SK-N-MC (cell line): ENCODE measurements at regions not wholly inside any gene's neighbourhood (a gene's known extent, or its start where the extent isn't known, plus 50 kb on each side); places are given as distances from the start of the nearest gene placed in this dataset.
"Not testable (repeated sequence)": the region's sequence is repeated elsewhere in the genome, so short reads cannot be mapped to it uniquely, and the experiment has no call there.

ENCODE experiments used
- DNase-seq: peaks from one replicate; pipeline ENCODE4 v3.0.0-alpha.2; 2011; ENCODE audit warnings: low read depth, low spot score
- H3K27ac ChIP-seq: fragments of 200-600 bp; sonication (generic); 2 replicates; pipeline ENCODE4 v1.5.1; 2016; ENCODE audit warnings: mixed run types
- H3K36me3 ChIP-seq: fragments of 200-600 bp; sonication (generic); 2 replicates; pipeline ENCODE4 v1.6.1; 2017; ENCODE audit warnings: antibody characterized with exemption, low read length, mixed read lengths; ENCODE audit not compliant: insufficient read depth
- H3K4me3 ChIP-seq: fragments of 200-600 bp; sonication (generic); 2 replicates; pipeline ENCODE4 v1.5.1; 2016
- H3K9ac ChIP-seq: fragments of 200-600 bp; sonication (generic); 2 replicates; pipeline ENCODE4 v1.8.0; 2017; ENCODE audit warnings: mixed run types, mixed read lengths; ENCODE audit not compliant: insufficient read length
- H3K9me3 ChIP-seq: fragments of 200-600 bp; sonication (generic); 2 replicates; pipeline ENCODE4 v1.6.1; 2017; ENCODE audit warnings: low read depth, mild to moderate bottlenecking, antibody characterized with exemption, low read length, moderate library complexity, mixed read lengths
- EZH2 ChIP-seq: fragments of 200-600 bp; sonication (generic); IDR thresholded peaks from one replicate; pipeline ENCODE4 v1.6.1; 2017; ENCODE audit warnings: antibody characterized with exemption
- FOXP2 ChIP-seq: optimal IDR thresholded peaks from 2 replicates; pipeline ENCODE3; 2011; ENCODE audit warnings: mild to moderate bottlenecking, moderate library complexity; ENCODE audit not compliant: insufficient read depth; ENCODE audit errors: extremely low read length, control extremely low read depth
- POLR2AphosphoS5 ChIP-seq: IDR thresholded peaks from 2 replicates; pipeline ENCODE4 v1.6.1; 2012; ENCODE audit warnings: mild to moderate bottlenecking, low read depth, low read length, borderline replicate concordance

DNA sequence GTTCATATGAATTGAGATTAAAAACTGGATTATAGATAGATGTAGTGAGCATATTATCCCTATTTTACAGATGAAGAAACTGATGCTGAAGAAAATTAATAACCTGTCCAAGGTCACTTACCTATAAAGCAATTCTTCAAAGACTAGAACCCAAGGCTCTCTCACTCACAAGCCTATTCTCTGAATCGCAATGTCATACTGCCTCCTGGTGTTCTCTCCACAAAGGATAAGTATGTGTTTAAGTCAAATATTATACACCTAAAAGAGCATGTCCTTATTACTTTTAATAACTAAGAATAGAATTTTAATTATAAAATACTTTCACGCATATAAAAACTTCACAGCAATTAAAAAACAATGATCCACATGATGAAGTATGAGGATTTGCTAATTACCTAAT is 721.3 kb upstream of the USP15 start:
- TF ChIP-seq FOXP2 (no peak), EZH2 (no peak), POLR2AphosphoS5 (no peak)
- no peak for DNase-seq
- Histone ChIP-seq H3K9me3 (no peaks in the 10 kb centered on the region), H3K4me3 (no peak overlapping the region), H3K27ac (no peak overlapping the region), H3K36me3 (no peaks in the 10 kb centered on the region), H3K9ac (no peak overlapping the region)

DNA sequence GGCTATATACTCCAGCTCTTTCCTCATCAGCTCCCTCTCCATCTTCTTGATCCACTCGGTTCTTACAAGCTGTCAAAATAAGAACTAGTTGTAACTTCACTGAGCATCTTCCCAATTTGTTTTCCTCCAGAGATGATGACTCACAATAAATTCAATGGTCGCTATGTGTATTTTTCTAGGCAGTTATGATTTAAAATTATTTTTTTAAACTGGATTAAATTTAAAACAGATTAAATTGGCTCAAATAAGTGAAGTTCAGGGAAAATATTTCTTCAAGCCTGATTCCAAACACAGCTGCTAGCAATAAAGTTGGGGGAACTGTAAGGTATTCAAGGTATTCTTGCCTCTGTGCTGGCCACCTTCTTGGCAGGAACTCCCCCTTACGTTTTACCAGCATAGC is 717.7 kb upstream of the USP15 start:
- Histone ChIP-seq H3K27ac (no peak overlapping the region), H3K9ac (no peak overlapping the region), H3K36me3 (no peaks in the 10 kb centered on the region), H3K9me3 (no peaks in the 10 kb centered on the region), H3K4me3 (no peak overlapping the region)
- no peak for DNase-seq
- TF ChIP-seq FOXP2 (no peak), EZH2 (no peak), POLR2AphosphoS5 (no peak)

DNA sequence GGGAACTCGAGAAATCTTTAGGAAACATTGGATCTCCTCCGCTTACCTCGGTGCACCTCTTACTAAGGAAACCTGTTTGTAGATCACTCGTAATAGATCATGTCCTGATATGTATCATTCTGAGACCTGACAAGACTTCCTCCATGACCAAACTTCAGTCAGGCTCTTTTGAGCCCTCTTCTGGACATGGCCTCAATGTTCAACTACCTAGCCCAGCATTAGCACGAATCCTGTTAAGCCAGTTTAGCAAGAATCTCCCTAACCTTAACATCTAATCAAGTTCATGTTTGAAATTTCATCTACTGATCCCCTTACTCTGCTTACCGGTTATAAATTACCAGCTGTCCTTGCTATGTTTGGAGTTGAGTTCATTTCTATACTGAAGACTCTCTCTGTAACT is 713.9 kb upstream of the USP15 start:
- TF ChIP-seq EZH2: no peak
- no peak for TF ChIP-seq POLR2AphosphoS5
- no peak for TF ChIP-seq FOXP2
- Histone ChIP-seq H3K27ac (no peak overlapping the region), H3K36me3 (no peaks in the 10 kb centered on the region), H3K4me3 (no peak overlapping the region), H3K9me3 (no peaks in the 10 kb centered on the region), H3K9ac (no peak overlapping the region)
- DNase-seq: no peak

DNA sequence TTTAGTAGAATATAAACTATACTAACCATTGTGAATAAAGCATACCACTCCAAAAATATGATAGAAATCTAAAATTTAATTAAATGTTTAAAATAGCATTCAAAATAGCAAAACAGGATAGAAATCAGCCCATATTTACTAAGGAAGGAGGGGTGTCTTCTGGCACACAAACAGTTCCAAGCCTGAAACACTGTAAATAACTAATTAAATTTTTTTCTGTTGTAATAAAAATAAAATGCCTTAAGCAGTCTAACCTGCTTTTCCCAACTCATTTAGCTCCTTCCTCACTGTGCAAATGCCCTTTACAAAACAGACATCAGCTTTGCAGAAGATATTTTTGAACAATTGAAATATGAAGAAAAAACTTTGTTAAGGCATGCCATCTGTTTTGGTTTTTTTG is 707.1 kb upstream of the USP15 start:
- TF ChIP-seq FOXP2 (no peak), EZH2 (no peak), POLR2AphosphoS5 (no peak)
- no peak for DNase-seq
- H3K9me3 ChIP-seq: no peaks in the 10 kb centered on the region
- H3K27ac ChIP-seq: no peak overlapping the region
- H3K36me3 ChIP-seq: no peaks in the 10 kb centered on the region
- no peak overlapping the region for H3K4me3 ChIP-seq
- H3K9ac ChIP-seq: no peak overlapping the region

DNA sequence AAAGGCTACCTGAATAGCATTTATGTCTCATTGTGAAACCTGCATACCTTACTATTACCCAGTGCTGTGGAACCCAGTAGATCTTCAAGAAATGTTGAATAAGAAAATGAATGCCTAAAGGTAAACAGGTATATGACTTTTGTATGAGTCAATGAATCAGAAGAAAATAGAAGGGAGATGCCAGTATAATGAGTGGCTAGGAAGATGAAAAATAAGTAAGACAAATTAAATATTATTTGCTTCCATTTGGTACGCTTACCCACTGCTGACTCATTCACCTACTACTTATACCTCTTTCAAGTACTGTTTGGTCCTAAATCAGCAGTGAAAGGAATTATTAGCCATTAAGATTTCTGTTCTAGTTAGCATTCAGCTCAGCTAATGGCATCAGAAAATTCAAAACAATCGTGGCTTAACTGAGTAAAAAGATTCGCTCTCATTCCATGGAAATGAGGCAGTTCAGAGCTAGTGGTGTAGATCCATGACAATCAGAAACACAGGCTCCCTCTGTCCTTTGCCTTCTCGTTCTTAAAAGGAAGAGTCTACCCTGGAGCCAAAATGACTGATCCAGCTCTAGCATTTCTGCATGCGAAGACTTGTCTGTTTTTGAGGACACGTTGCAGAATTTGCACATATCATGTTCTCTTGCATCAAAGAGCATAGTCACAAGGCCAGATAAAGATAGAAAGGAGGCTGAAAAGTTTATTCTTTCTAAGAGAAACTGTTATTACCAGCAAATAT is 705.8 kb upstream of the USP15 start:
- Histone ChIP-seq H3K9ac (no peak overlapping the region), H3K36me3 (no peaks in the 10 kb centered on the region), H3K27ac (no peak overlapping the region), H3K9me3 (no peaks in the 10 kb centered on the region), H3K4me3 (no peak overlapping the region)
- no peak for DNase-seq
- TF ChIP-seq EZH2 (no peak), FOXP2 (no peak), POLR2AphosphoS5 (no peak)

DNA sequence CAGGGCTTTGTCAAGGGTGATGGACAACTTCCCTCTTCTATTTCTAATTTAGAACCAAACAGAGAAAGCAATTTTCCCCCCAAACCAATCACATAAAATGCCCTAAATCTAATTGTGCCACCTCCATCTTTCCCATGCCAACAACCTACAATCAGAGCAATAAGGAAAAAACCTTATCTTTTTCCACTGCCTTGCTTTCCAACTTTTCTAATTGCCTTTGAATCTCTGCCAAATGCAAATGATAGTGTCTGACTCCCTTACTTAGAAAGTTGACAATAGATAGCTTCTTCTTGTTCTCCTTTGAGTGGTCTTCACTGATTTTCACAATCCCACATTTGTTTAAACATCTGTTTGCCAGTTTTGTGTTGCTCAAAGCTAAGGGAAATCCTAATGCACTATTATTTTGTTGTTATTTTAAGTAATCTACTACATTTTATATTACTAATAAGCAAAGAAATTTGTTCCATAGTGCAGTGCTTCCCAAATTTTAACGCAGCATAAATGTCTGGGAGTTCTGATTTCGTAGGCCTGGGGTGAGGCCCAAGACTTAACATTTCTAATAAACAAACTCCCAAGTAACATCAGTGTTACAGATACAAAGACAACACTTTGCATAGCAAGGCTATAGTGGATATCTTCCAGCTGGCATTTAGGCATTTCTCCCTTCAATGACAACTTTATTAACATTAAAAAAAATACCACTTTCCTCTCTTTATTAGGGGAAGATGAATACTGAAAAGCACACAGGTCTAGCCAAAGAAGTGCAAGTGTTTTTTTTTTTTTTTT is 696.3 kb upstream of the USP15 start:
- H3K36me3 ChIP-seq: no peaks in the 10 kb centered on the region
- no peak for TF ChIP-seq FOXP2
- TF ChIP-seq EZH2: no peak

DNA sequence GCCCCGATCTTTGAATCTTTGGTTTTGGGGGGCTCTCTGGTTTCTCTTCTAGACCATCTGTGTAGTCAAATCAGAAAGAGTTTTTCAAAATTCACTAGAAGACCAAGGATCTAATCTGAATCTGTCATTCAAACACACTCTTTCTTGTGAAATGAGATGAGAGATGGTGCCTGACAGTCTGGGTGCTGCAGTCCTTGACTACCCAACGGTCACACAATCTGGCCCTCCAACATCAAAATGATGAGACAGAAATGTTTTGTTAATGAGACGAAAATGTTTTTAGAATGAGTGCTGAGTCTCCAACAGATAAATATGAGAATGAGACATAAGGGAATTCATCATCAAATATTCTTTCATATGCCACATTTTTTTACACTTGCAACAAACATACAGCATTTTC is 695.7 kb upstream of the USP15 start:
- Histone ChIP-seq H3K9me3 (no peaks in the 10 kb centered on the region), H3K36me3 (no peaks in the 10 kb centered on the region), H3K9ac (no peak overlapping the region), H3K27ac (no peak overlapping the region), H3K4me3 (no peak overlapping the region)
- DNase-seq: no peak
- no peak for TF ChIP-seq EZH2
- TF ChIP-seq FOXP2: no peak
- TF ChIP-seq POLR2AphosphoS5: no peak

More for the DNA sequence above, 696.3 kb upstream of the USP15 start:
- DNase-seq: no peak
- Histone ChIP-seq H3K27ac (no peak overlapping the region), H3K9ac (no peak overlapping the region), H3K4me3 (no peak overlapping the region), H3K9me3 (no peaks in the 10 kb centered on the region)

DNA sequence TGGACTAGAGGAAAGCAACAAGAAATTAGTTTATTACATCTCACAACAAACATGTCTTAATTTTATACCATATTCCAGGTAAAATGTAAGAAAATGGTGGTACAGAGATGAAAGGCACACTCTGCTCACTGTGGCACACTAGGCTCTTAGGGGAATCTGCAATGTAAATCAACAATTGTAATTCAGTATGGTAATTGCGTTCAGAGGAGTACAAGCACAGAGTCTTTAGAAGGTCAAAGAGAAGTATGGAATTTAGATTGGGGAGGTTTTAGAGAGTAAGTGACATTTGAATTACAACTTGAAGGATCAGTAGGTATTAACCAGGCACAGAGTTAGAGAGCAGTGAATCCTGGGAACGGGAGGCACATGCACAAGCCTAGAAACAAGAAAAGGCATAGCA is 694.0 kb upstream of the USP15 start:
- no peak overlapping the region for H3K9ac ChIP-seq
- no peak overlapping the region for H3K4me3 ChIP-seq
- no peak overlapping the region for H3K27ac ChIP-seq
- DNase-seq: no peak
- no peak for TF ChIP-seq POLR2AphosphoS5
- no peak for TF ChIP-seq FOXP2
- TF ChIP-seq EZH2: no peak
- no peaks in the 10 kb centered on the region for H3K9me3 ChIP-seq
- H3K36me3 ChIP-seq: no peaks in the 10 kb centered on the region

DNA sequence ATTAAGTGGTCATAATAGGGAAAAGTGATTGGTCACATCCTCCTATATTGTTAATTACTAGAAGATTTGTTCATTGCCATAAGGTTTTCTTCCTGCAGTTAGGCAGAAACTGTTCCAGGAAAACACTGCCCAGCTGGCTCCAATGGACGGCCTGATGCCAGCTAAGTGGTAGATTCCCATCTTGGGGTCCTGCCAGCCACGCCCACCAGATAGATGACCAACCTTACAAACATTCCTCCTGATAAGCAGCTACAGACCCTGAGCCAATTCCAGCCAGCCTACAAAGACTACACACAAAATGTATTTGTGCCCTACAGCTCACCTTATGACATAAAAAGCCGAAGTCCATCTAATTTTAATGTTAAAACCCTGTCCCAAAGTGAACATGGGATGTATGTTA is 685.9 kb upstream of the USP15 start:
- Histone ChIP-seq H3K27ac (no peak overlapping the region), H3K36me3 (no peaks in the 10 kb centered on the region), H3K9ac (no peak overlapping the region), H3K4me3 (no peak overlapping the region), H3K9me3 (no peaks in the 10 kb centered on the region)
- DNase-seq: no peak
- TF ChIP-seq POLR2AphosphoS5 (no peak), EZH2 (no peak), FOXP2 (no peak)

DNA sequence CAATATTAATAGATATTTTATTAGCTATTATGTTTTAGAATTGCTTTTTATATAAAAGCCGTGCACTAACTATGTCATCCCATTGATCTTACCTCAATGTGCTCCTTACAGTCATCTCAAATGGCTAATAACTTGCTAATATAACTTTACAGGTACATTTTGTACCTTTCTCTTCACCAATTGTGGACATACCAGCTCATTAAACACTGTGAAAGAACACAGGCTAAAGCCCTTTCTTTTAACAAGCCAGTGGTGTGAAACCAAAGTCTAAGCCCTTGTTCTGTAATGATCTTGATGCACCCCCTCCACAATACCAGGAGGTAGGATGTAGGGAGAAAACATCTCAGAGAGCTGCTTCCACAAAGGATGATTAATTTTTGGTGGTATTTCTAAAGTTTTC is 675.3 kb upstream of the USP15 start:
- Histone ChIP-seq H3K9ac (no peak overlapping the region), H3K36me3 (no peaks in the 10 kb centered on the region), H3K9me3 (no peaks in the 10 kb centered on the region), H3K27ac (no peak overlapping the region), H3K4me3 (no peak overlapping the region)
- no peak for DNase-seq
- TF ChIP-seq EZH2 (no peak), POLR2AphosphoS5 (no peak), FOXP2 (no peak)

DNA sequence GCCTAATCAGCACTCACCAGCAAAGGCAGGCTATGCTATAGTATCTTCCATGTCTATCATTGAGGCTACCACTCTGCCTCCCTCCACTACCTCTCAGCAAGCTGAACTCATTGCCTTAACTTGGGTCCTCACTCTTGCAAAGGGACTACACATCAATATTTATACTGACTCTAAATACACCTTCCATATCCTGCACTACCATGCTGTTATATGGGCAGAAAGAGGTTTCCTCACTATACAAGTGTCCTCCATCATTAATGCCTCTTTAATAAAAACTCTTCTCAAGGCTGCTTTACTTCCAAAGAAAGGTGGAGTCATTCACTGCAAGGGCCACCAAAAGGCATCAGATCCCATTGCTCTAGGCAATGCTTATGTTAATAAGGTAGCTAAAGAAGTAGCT is 669.3 kb upstream of the USP15 start:
- not testable (repeated sequence) for H3K36me3 ChIP-seq, DNase-seq, H3K9me3 ChIP-seq, H3K27ac ChIP-seq, H3K9ac ChIP-seq, H3K4me3 ChIP-seq
